Activated CD4-positive, alpha-beta T cell treated with anti-CD3 and anti-CD28 coated beads, Interleukin-2, amount 50 U/mL, for 1 hour (primary cell): ENCODE measurements at regions not wholly inside any gene's neighbourhood (a gene's known extent, or its start where the extent isn't known, plus 50 kb on each side); places are given as distances from the start of the nearest gene placed in this dataset.

Experiments used
- DNase-seq: peaks from one replicate; pipeline ENCODE4 v3.0.0-alpha.2; 2020

- DNase-seq = no peak
Measured at GRCh38 chr2:239500574-239501550, 100.0 kb upstream of the HDAC4 start.

GRCh38 chr2:239499726-239500573, 99.1 kb upstream of the HDAC4 start:
- no peak for DNase-seq

- DNase-seq = no peak
Measured at GRCh38 chr2:239498981-239499634, 98.3 kb upstream of the HDAC4 start.

GRCh38 chr2:239498576-239498975, 97.8 kb upstream of the HDAC4 start:
- DNase-seq = no peak

GRCh38 chr2:239496700-239497099, 95.9 kb upstream of the HDAC4 start:
- no peak for DNase-seq

GRCh38 chr2:239495791-239496233, 95.0 kb upstream of the HDAC4 start:
- no peak for DNase-seq

GRCh38 chr2:239495175-239495574, 94.4 kb upstream of the HDAC4 start:
- DNase-seq = no peak

- DNase-seq = no peak
Measured at GRCh38 chr2:239494578-239494977, 93.8 kb upstream of the HDAC4 start.

- DNase-seq = no peak
Measured at GRCh38 chr2:239489481-239489880, 88.7 kb upstream of the HDAC4 start.

- no peak for DNase-seq
Measured at GRCh38 chr2:239488125-239488524, 87.3 kb upstream of the HDAC4 start.

- DNase-seq = no peak
Measured at GRCh38 chr2:239487272-239487671, 86.5 kb upstream of the HDAC4 start.

GRCh38 chr2:239485622-239486021, 84.8 kb upstream of the HDAC4 start:
- DNase-seq = no peak

- no peak for DNase-seq
Measured at GRCh38 chr2:239484571-239485355, 83.9 kb upstream of the HDAC4 start.

- DNase-seq = no peak
Measured at GRCh38 chr2:239482778-239483712, 82.2 kb upstream of the HDAC4 start.

- DNase-seq = no peak
Measured at GRCh38 chr2:239479471-239479870, 78.7 kb upstream of the HDAC4 start.

- DNase-seq = no peak
Measured at GRCh38 chr2:239477591-239477990, 76.8 kb upstream of the HDAC4 start.

GRCh38 chr2:239476757-239477585, 76.2 kb upstream of the HDAC4 start:
- no peak for DNase-seq

- no peak for DNase-seq
Measured at GRCh38 chr2:239476029-239476756, 75.4 kb upstream of the HDAC4 start.
